ENCODE measurements at regions not wholly inside any gene's neighbourhood (a gene's known extent, or its start where the extent isn't known, plus 50 kb on each side); places are given as distances from the start of the nearest gene placed in this dataset.

DNA sequence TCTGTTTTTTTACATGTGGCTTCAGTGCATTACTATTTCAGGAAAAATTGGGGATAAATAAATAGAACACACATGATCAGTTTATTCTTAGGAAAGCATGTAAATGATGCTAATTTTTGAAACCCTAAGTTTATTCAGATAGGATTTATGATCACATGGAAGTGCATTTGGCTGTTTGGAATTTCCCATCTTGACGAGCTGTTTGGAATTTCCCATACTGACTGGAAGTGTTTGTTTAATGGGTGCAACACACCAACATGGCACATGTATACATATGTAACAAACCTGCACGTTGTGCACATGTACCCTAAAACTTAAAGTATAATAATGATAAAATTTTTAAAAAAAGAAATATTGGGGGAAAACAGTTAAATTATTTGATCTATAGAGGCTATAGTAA, 79.5 kb downstream of the COL6A6 start:
- Histone ChIP-seq H3K4me3 (no peak overlapping the region), H3K27me3 (no peaks in the 10 kb centered on the region), H3K4me1 (no peaks in the 10 kb centered on the region), H3K27ac (no peak overlapping the region), H3K9me3 (no peaks in the 10 kb centered on the region), H3K36me3 (no peaks in the 10 kb centered on the region)
- TF ChIP-seq, protein P1, sequence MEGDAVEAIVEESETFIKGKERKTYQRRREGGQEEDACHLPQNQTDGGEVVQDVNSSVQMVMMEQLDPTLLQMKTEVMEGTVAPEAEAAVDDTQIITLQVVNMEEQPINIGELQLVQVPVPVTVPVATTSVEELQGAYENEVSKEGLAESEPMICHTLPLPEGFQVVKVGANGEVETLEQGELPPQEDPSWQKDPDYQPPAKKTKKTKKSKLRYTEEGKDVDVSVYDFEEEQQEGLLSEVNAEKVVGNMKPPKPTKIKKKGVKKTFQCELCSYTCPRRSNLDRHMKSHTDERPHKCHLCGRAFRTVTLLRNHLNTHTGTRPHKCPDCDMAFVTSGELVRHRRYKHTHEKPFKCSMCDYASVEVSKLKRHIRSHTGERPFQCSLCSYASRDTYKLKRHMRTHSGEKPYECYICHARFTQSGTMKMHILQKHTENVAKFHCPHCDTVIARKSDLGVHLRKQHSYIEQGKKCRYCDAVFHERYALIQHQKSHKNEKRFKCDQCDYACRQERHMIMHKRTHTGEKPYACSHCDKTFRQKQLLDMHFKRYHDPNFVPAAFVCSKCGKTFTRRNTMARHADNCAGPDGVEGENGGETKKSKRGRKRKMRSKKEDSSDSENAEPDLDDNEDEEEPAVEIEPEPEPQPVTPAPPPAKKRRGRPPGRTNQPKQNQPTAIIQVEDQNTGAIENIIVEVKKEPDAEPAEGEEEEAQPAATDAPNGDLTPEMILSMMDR (IDR thresholded peaks at IDR 0.05), result no peak
- intact Hi-C loops (cut with DNase I; ENCODE audit: low total_unique reads), result no loop called here
- DNase-seq, result no peak

DNA sequence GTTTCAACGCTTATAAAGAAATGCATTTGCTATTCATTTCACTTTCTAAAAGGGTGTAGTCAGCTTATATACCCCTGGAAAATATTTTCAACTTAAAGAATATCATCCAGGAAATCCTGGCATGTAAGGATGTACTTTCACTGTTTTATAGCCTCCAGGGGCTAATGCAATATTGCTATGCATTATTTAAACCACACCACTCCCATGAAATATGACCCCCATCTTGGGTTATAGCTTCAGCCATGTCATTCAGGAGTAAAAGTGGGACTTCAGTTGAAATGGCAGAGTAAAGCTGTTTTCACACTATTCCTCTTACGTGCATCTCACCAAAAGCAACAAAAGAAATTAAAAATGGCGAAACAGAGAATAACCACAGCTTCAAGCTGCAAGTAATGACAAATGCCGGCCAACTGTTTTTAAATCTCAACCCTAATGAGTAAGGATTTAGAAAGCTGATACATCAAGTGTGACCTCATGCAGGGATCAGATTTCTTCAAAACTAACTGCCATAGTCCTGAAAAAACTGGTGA, 84.5 kb downstream of the COL6A6 start:
- intact Hi-C loops (cut with DNase I; ENCODE audit: low total_unique reads), result no loop called here
- Histone ChIP-seq H3K27ac (no peak overlapping the region), H3K27me3 (no peaks in the 10 kb centered on the region), H3K4me3 (no peak overlapping the region), H3K36me3 (no peaks in the 10 kb centered on the region), H3K4me1 (no peaks in the 10 kb centered on the region), H3K9me3 (peaks cover 0 to 2% (median 0%) of the 10 kb centered on the region in 3 donors)
- TF ChIP-seq, protein P1 (IDR thresholded peaks at IDR 0.05), result no peak
- no peak for DNase-seq

DNA sequence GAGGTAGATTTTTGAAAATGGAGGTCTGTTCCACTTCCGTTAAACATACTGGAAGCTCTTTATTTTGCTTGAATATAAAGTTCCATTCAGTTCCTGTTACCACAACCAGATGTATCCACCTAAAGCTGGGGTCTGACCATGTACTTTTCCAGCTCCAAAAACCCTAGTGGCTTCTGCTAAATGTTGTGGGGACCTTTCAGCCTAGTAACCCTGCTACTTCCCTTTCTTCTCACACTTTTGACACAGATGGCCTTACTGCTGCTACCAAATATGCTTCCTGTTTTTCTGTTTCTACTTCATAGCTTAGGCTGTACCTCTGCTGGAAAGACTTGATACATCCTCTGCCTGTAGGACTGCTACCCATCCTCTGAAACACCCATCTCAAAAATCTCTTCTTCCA, 87.8 kb downstream of the COL6A6 start:
- no peaks in the 10 kb centered on the region for H3K27me3 ChIP-seq
- no peak for DNase-seq
- peaks cover 0 to 10% (median 0%) of the 10 kb centered on the region in 3 donors for H3K9me3 ChIP-seq
- TF ChIP-seq, protein P1 (IDR thresholded peaks at IDR 0.05), result no peak
- H3K36me3 ChIP-seq, result no peaks in the 10 kb centered on the region
- H3K4me3 ChIP-seq, result no peak overlapping the region
- H3K27ac ChIP-seq, result no peak overlapping the region
- intact Hi-C loops (cut with DNase I; ENCODE audit: low total_unique reads), result no loop called here
- no peaks in the 10 kb centered on the region for H3K4me1 ChIP-seq

DNA sequence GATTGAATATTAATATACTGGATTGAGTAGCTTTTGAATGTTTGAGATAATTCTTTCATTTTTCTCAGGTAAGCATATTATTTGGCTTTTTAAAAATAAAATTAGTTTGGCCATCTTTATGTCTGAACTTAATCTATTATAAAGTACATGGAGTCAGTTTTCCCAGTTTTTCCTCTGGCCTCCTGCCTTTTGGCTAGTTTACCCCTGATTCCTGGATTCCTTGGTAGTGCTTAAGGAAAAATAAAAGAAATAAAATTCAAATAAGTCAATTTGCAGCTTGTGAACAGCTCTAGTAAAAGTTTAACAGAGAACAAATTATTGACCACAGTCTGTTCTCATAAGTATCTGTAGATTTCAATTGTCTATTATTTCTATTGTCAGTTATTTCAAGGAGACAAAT, 89.4 kb downstream of the COL6A6 start:
- Histone ChIP-seq H3K4me3 (no peak overlapping the region), H3K27me3 (no peaks in the 10 kb centered on the region), H3K4me1 (no peaks in the 10 kb centered on the region), H3K9me3 (peaks cover 0 to 10% (median 0%) of the 10 kb centered on the region in 3 donors), H3K27ac (no peak overlapping the region), H3K36me3 (no peaks in the 10 kb centered on the region)
- intact Hi-C loops (cut with DNase I; ENCODE audit: low total_unique reads), result no loop called here
- DNase-seq, result no peak
- TF ChIP-seq, protein P1 (IDR thresholded peaks at IDR 0.05), result no peak

DNA sequence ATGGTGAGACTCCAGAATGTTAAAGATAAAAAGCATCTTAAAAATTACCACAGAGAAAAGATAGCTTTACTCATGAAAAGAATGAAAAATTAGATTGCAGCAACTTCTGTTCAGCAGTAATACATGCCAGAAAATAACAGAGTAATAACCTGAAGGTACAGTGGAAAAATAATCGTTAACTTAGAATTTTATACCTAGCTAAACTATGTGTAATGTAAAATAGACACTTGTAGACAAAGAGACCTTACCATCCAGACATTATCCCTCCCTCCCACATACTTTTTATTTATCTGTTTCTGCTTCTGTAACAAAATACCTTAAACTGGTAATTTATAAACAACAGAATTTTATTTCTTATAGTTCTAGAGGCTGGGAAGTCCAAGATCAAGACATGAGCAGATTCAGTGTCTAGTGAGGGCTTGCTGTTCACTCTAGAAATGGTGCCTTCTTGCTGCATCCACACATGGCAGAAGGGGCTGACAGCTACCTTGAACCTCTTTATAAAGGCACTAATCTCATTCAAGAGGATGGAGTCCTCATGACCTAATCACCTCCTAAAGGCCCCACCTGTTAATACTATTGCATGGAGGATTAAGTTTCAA, 90.7 kb downstream of the COL6A6 start:
- H3K4me3 ChIP-seq, result no peak overlapping the region
- peaks cover 0 to 10% (median 0%) of the 10 kb centered on the region in 3 donors for H3K9me3 ChIP-seq
- H3K4me1 ChIP-seq, result no peaks in the 10 kb centered on the region
- H3K27ac ChIP-seq, result no peak overlapping the region
- H3K36me3 ChIP-seq, result no peaks in the 10 kb centered on the region
- no peaks in the 10 kb centered on the region for H3K27me3 ChIP-seq
- no peak for DNase-seq
- intact Hi-C loops (cut with DNase I; ENCODE audit: low total_unique reads), result no loop called here
- TF ChIP-seq, protein P1 (IDR thresholded peaks at IDR 0.05), result no peak

Data from tibial artery (tissue), 4 donors.